ENCODE measurements at regions not wholly inside any gene's neighbourhood (a gene's known extent, or its start where the extent isn't known, plus 50 kb on each side); places are given as distances from the start of the nearest gene placed in this dataset.

- H2AFZ ChIP-seq (ENCODE audit: low read depth, low read length): no peak overlapping the region
- H3K79me2 ChIP-seq (replicated peaks; ENCODE audit: insufficient read depth, low read length): no peaks in the 10 kb centered on the region
- no peak overlapping the region for H3K9ac ChIP-seq (ENCODE audit: low read length)
- no peaks in the 10 kb centered on the region for H3K9me2 ChIP-seq (ENCODE audit: insufficient read depth, low read length)
- no peaks in the 10 kb centered on the region for H3K36me3 ChIP-seq (ENCODE audit: insufficient read depth, low read length)
- TF ChIP-seq POLR2AphosphoS5 (IDR thresholded peaks at IDR 0.05) (no peak), RAD21 (conservative IDR thresholded peaks at IDR 0.05) (no peak), EZH2 (IDR thresholded peaks at IDR 0.05; ENCODE audit: borderline replicate concordance, insufficient read depth, low read length, poor library complexity, severe bottlenecking) (no peak), REST (IDR thresholded peaks at IDR 0.05; ENCODE audit: borderline replicate concordance) (no peak), TAF1 (IDR thresholded peaks at IDR 0.05; ENCODE audit: low read depth) (no peak), SMC3 (conservative IDR thresholded peaks at IDR 0.05; ENCODE audit: poor library complexity) (no peak), MXI1 (conservative IDR thresholded peaks at IDR 0.05; ENCODE audit: poor library complexity, severe bottlenecking) (no peak), EP300 (conservative IDR thresholded peaks at IDR 0.05; ENCODE audit: poor library complexity, severe bottlenecking) (no peak)
- TF ChIP-seq, protein P1, sequence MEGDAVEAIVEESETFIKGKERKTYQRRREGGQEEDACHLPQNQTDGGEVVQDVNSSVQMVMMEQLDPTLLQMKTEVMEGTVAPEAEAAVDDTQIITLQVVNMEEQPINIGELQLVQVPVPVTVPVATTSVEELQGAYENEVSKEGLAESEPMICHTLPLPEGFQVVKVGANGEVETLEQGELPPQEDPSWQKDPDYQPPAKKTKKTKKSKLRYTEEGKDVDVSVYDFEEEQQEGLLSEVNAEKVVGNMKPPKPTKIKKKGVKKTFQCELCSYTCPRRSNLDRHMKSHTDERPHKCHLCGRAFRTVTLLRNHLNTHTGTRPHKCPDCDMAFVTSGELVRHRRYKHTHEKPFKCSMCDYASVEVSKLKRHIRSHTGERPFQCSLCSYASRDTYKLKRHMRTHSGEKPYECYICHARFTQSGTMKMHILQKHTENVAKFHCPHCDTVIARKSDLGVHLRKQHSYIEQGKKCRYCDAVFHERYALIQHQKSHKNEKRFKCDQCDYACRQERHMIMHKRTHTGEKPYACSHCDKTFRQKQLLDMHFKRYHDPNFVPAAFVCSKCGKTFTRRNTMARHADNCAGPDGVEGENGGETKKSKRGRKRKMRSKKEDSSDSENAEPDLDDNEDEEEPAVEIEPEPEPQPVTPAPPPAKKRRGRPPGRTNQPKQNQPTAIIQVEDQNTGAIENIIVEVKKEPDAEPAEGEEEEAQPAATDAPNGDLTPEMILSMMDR (IDR thresholded peaks at IDR 0.05; ENCODE audit: poor library complexity, severe bottlenecking): no peak
- H3F3A ChIP-seq (ENCODE audit: insufficient read depth, low read length, poor library complexity, severe bottlenecking): no peaks in the 10 kb centered on the region
- H3K27ac ChIP-seq (ENCODE audit: low read length): no peak overlapping the region
- no peaks in the 10 kb centered on the region for H3K9me3 ChIP-seq (ENCODE audit: low read length)
- no peak overlapping the region for H3K4me3 ChIP-seq (ENCODE audit: low read length)
- no peak overlapping the region for H3K4me2 ChIP-seq (ENCODE audit: low read length)
- no peaks in the 10 kb centered on the region for H3K27me3 ChIP-seq (ENCODE audit: insufficient read depth, low read depth, low read length)
- H4K20me1 ChIP-seq (ENCODE audit: insufficient read depth): no peaks in the 10 kb centered on the region
These were observed 157.0 kb upstream of the RAI14 start for GRCh38 chr5:34499001-34499734.

DNA sequence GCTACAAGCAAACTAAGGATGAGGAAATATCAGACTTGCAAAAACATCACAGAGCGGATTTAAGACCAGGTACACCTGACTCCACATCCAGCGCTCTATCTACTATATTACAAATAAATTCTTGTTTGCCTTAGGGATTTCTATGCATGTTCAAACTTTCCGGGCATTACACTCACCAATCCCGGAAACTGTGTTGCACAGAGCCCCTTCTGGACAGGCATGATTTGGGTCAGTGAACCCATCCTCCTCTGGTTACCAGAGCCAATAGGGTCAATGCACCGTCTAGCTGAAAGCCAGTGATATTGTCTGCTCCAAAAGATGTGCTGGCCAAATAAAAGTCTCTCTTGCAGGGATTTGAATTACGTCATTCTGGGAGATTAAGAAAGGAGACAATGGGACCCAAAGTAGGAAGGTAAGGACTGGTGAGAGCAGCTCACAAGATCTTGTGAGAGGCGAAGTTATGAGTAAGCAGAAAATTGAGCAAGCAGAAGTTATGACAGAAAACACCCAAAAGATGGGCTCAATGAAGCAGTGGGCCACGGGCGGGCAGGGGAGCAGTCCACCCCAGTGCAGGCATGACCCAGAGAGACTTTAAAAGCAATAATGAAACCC lies 155.8 kb upstream of the RAI14 start:
- no peak for TF ChIP-seq POLR2AphosphoS5 (IDR thresholded peaks at IDR 0.05)
- no peak for TF ChIP-seq MXI1 (conservative IDR thresholded peaks at IDR 0.05; ENCODE audit: poor library complexity, severe bottlenecking)
- Histone ChIP-seq H3K79me2 (replicated peaks; ENCODE audit: insufficient read depth, low read length) (no peaks in the 10 kb centered on the region), H3K4me3 (ENCODE audit: low read length) (no peak overlapping the region)

More for the DNA sequence above, 155.8 kb upstream of the RAI14 start:
- no peaks in the 10 kb centered on the region for H3K36me3 ChIP-seq (ENCODE audit: insufficient read depth, low read length)
- no peak overlapping the region for H3K9ac ChIP-seq (ENCODE audit: low read length)
- no peak overlapping the region for H2AFZ ChIP-seq (ENCODE audit: low read depth, low read length)
- no peak overlapping the region for H3K27ac ChIP-seq (ENCODE audit: low read length)
- no peak overlapping the region for H3K4me2 ChIP-seq (ENCODE audit: low read length)
- no peaks in the 10 kb centered on the region for H3K9me3 ChIP-seq (ENCODE audit: low read length)
- H3F3A ChIP-seq (ENCODE audit: insufficient read depth, low read length, poor library complexity, severe bottlenecking): no peaks in the 10 kb centered on the region
- no peaks in the 10 kb centered on the region for H3K9me2 ChIP-seq (ENCODE audit: insufficient read depth, low read length)
- H3K27me3 ChIP-seq (ENCODE audit: insufficient read depth, low read depth, low read length): no peaks in the 10 kb centered on the region
- H4K20me1 ChIP-seq (ENCODE audit: insufficient read depth): no peaks in the 10 kb centered on the region

All from neural cell (in vitro differentiated cells).